ENCODE measurements at regions not wholly inside any gene's neighbourhood (a gene's known extent, or its start where the extent isn't known, plus 50 kb on each side); places are given as distances from the start of the nearest gene placed in this dataset.

- TF ChIP-seq CTCF (IDR thresholded peaks at IDR 0.05) (no peak), POLR2AphosphoS5 (IDR thresholded peaks at IDR 0.05) (no peak), POLR2A (IDR thresholded peaks at IDR 0.05) (no peak)
Observed at GRCh38 chr18:55128437-55128836, 169.2 kb upstream of the CCDC68 start.
